Epithelial cell of esophagus (primary cell): ENCODE measurements at regions not wholly inside any gene's neighbourhood (a gene's known extent, or its start where the extent isn't known, plus 50 kb on each side); places are given as distances from the start of the nearest gene placed in this dataset.

Experiments used
- DNase-seq: peaks from one replicate; pipeline ENCODE4 v3.0.0; 2010; ENCODE audit warnings: low read depth
- H3K4me3 ChIP-seq: 2 replicates; pipeline ENCODE4 v1.5.1; 2011; ENCODE audit warnings: mild to moderate bottlenecking, low read length, control low read depth
- CTCF ChIP-seq: IDR thresholded peaks from 2 replicates; pipeline ENCODE4 v1.5.1; 2011; ENCODE audit warnings: low read depth, mild to moderate bottlenecking, low read length, control low read depth, inconsistent platforms; ENCODE audit not compliant: insufficient read depth; ENCODE audit errors: missing control alignments

GRCh38 chr1:56436296-56436695, 143.1 kb downstream of the PLPP3 start:
- DNase-seq = no peak
- TF ChIP-seq CTCF = no peak
- H3K4me3 ChIP-seq = no peak overlapping the region

GRCh38 chr1:56435434-56436262, 143.7 kb downstream of the PLPP3 start:
- no peak overlapping the region for H3K4me3 ChIP-seq

GRCh38 chr1:56434740-56435139, 144.6 kb downstream of the PLPP3 start:
- no peak for DNase-seq
- no peak for TF ChIP-seq CTCF
- no peak overlapping the region for H3K4me3 ChIP-seq

More at GRCh38 chr1:56435434-56436262, 143.7 kb downstream of the PLPP3 start:
- TF ChIP-seq CTCF = no peak
- DNase-seq = no peak

- TF ChIP-seq CTCF = no peak
- no peak for DNase-seq
- no peak overlapping the region for H3K4me3 ChIP-seq
Observed at GRCh38 chr1:56434025-56434424, 145.3 kb downstream of the PLPP3 start.

GRCh38 chr1:56433056-56433577, 146.2 kb downstream of the PLPP3 start:
- no peak for TF ChIP-seq CTCF
- no peak for DNase-seq
- no peak overlapping the region for H3K4me3 ChIP-seq

GRCh38 chr1:56432166-56432971, 147.0 kb downstream of the PLPP3 start:
- TF ChIP-seq CTCF = no peak
- no peak for DNase-seq
- no peak overlapping the region for H3K4me3 ChIP-seq
